Natural killer cell (primary cell): ENCODE measurements at regions not wholly inside any gene's neighbourhood (a gene's known extent, or its start where the extent isn't known, plus 50 kb on each side); places are given as distances from the start of the nearest gene placed in this dataset.

Experiments used
- ATAC-seq, 3 donors: fragments of 150-1000 bp in 2 of 3; fragments of 200-7000 bp in 1 of 3; cut with Tn5 transposase; 1 replicate in 1 of 3; 2 replicates in 2 of 3; pipeline ENCODE4 v1.10.0; 2021; ENCODE audit warnings: mild to moderate bottlenecking in 2 of 3, moderate library complexity in 2 of 3
- DNase-seq, 2 donors: peaks; one replicate each; pipeline versions ENCODE4 v3.0.0 to v3.0.0-alpha.2; 2013 to 2021; ENCODE audit warnings: mixed read lengths in 1 of 2
- H3K27ac ChIP-seq: one replicate; pipeline ENCODE4 v1.5.1; 2013; ENCODE audit warnings: mild to moderate bottlenecking, low read length
- H3K27me3 ChIP-seq: one replicate; pipeline ENCODE4 v1.6.1; 2013; ENCODE audit warnings: low read length; ENCODE audit not compliant: control insufficient read depth, insufficient read depth
- H3K36me3 ChIP-seq: one replicate; pipeline ENCODE4 v1.6.1; 2013; ENCODE audit warnings: low read length; ENCODE audit not compliant: control insufficient read depth, insufficient read depth
- H3K4me1 ChIP-seq: one replicate; pipeline ENCODE4 v1.6.1; 2013; ENCODE audit warnings: low read length; ENCODE audit not compliant: control insufficient read depth, insufficient read depth
- H3K4me3 ChIP-seq: one replicate; pipeline ENCODE4 v1.5.1; 2013; ENCODE audit warnings: low read length
- H3K9me3 ChIP-seq: one replicate; pipeline ENCODE4 v1.6.1; 2013; ENCODE audit warnings: low read length; ENCODE audit not compliant: control insufficient read depth, insufficient read depth
- H3K27ac Mint-ChIP-seq, 2 donors: one replicate each; pipeline ENCODE4 v1.8.0; 2022; ENCODE audit warnings: mild to moderate bottlenecking in 2 of 2, mixed read lengths in 2 of 2, moderate library complexity in 1 of 2
- H3K27me3 Mint-ChIP-seq, 2 donors: one replicate each; pipeline ENCODE4 v1.8.0; 2022; ENCODE audit warnings: low read depth in 2 of 2, mixed read lengths in 2 of 2
- H3K36me3 Mint-ChIP-seq: one replicate; pipeline ENCODE4 v1.8.0; 2022; ENCODE audit warnings: mixed read lengths
- H3K4me1 Mint-ChIP-seq, 2 donors: one replicate each; pipeline ENCODE4 v1.8.0; 2022; ENCODE audit warnings: mixed read lengths in 2 of 2
- H3K4me3 Mint-ChIP-seq: one replicate; pipeline ENCODE4 v1.8.0; 2022; ENCODE audit warnings: mild to moderate bottlenecking, moderate library complexity, mixed read lengths
- H3K9me3 Mint-ChIP-seq, 2 donors: one replicate each; pipeline ENCODE4 v1.8.0; 2022; ENCODE audit warnings: mixed read lengths in 2 of 2
- CTCF ChIP-seq: fragments of 200-600 bp; IDR thresholded peaks from one replicate; pipeline ENCODE4 v1.8.0; 2022; ENCODE audit warnings: antibody characterized with exemption
- WGBS: methylation state at CpG from one replicate; pipeline ENCODE4 v1.1.7; 2013; ENCODE audit warnings: missing lambda C conversion rate; ENCODE audit not compliant: insufficient coverage; 5-methylcytosine and 5-hydroxymethylcytosine counted together
- intact Hi-C: fragments of 100-400 bp; cut with micrococcal nuclease; formaldehyde crosslinking; loops from one replicate; pipeline ENCODE4 v1.14.2; 2022

- Mint-ChIP-seq H3K27ac (no peak overlapping the region), H3K4me3 (no peak overlapping the region)
- intact Hi-C loops = no loop called here
Measured at GRCh38 chr4:104989371-104989770, 157.3 kb upstream of the TET2 start.

GRCh38 chr4:105002278-105002677, 144.4 kb upstream of the TET2 start:
- Histone ChIP-seq H3K4me3 (no peak overlapping the region), H3K36me3 (no peaks in the 10 kb centered on the region), H3K9me3 (no peaks in the 10 kb centered on the region), H3K4me1 (no peaks in the 10 kb centered on the region), H3K27me3 (no peaks in the 10 kb centered on the region), H3K27ac (no peak overlapping the region)
- over 99% methylated on average over 6 of the region's 6 CpGs for WGBS
- DNase-seq (no peak), ATAC-seq (no peak)
- TF ChIP-seq CTCF = no peak
- H3K36me3 Mint-ChIP-seq = no peaks in the 10 kb centered on the region
- no peak overlapping the region for H3K27ac Mint-ChIP-seq
- H3K4me3 Mint-ChIP-seq = no peak overlapping the region
- H3K4me1 Mint-ChIP-seq = no peaks in the 10 kb centered on the region
- intact Hi-C loops = no loop called here
- no peaks in the 10 kb centered on the region for H3K9me3 Mint-ChIP-seq
- H3K27me3 Mint-ChIP-seq = peaks cover 0 to 3% of the 10 kb centered on the region in 2 donors

More at GRCh38 chr4:104989371-104989770, 157.3 kb upstream of the TET2 start:
- Mint-ChIP-seq H3K36me3 (peaks cover 3% of the 10 kb centered on the region), H3K9me3 (peaks cover 4% of the 10 kb centered on the region in 2 donors), H3K27me3 (no peaks in the 10 kb centered on the region), H3K4me1 (no peaks in the 10 kb centered on the region)
- Histone ChIP-seq H3K4me1 (no peaks in the 10 kb centered on the region), H3K9me3 (no peaks in the 10 kb centered on the region), H3K27me3 (no peaks in the 10 kb centered on the region), H3K27ac (no peak overlapping the region), H3K36me3 (no peaks in the 10 kb centered on the region), H3K4me3 (no peak overlapping the region)
- no peak for TF ChIP-seq CTCF
- WGBS = 89% methylated on average over 4 of the region's 4 CpGs
- DNase-seq = no peak
- no peak for ATAC-seq

- Histone ChIP-seq H3K9me3 (no peaks in the 10 kb centered on the region), H3K4me1 (no peaks in the 10 kb centered on the region), H3K4me3 (no peak overlapping the region), H3K27ac (no peak overlapping the region), H3K36me3 (no peaks in the 10 kb centered on the region), H3K27me3 (no peaks in the 10 kb centered on the region)
- intact Hi-C loops = no loop called here
- H3K27ac Mint-ChIP-seq = no peak overlapping the region
- H3K27me3 Mint-ChIP-seq = peaks cover 0 to 10% of the 10 kb centered on the region in 2 donors
- TF ChIP-seq CTCF = no peak
- H3K4me1 Mint-ChIP-seq = no peaks in the 10 kb centered on the region
- ATAC-seq (no peak), DNase-seq (no peak)
- H3K4me3 Mint-ChIP-seq = no peak overlapping the region
- peaks cover 2 to 7% of the 10 kb centered on the region in 2 donors for H3K9me3 Mint-ChIP-seq
- peaks cover 14% of the 10 kb centered on the region for H3K36me3 Mint-ChIP-seq
Measured at GRCh38 chr4:105014234-105014633, 132.4 kb upstream of the TET2 start.

- peaks cover 10% of the 10 kb centered on the region for H3K36me3 Mint-ChIP-seq
- Histone ChIP-seq H3K27me3 (no peaks in the 10 kb centered on the region), H3K9me3 (no peaks in the 10 kb centered on the region), H3K4me1 (no peaks in the 10 kb centered on the region), H3K4me3 (no peak overlapping the region), H3K36me3 (no peaks in the 10 kb centered on the region), H3K27ac (no peak overlapping the region)
- intact Hi-C loops = no loop called here
- DNase-seq = no peak
- no peak overlapping the region for H3K4me3 Mint-ChIP-seq
- TF ChIP-seq CTCF = no peak
- H3K4me1 Mint-ChIP-seq = no peaks in the 10 kb centered on the region
- 60% methylated on average over 4 of the region's 4 CpGs for WGBS
- peaks cover 2 to 7% of the 10 kb centered on the region in 2 donors for H3K9me3 Mint-ChIP-seq
- H3K27me3 Mint-ChIP-seq = peaks cover 0 to 10% of the 10 kb centered on the region in 2 donors
- no peak for ATAC-seq
- no peak overlapping the region for H3K27ac Mint-ChIP-seq
Measured at GRCh38 chr4:105014635-105015034, 132.0 kb upstream of the TET2 start.
